Bronchial epithelial cell (primary cell): ENCODE measurements at regions not wholly inside any gene's neighbourhood (a gene's known extent, or its start where the extent isn't known, plus 50 kb on each side); places are given as distances from the start of the nearest gene placed in this dataset.
A peak's percentile ranks its signal among the peaks of the same experiment; 100 is the strongest.

Source experiments
- DNase-seq: peaks from one replicate; pipeline ENCODE4 v3.0.0-alpha.2; 2010; ENCODE audit warnings: low read depth
- FAIRE-seq: peaks from 2 replicates; lab custom pipeline; 2011; peaks lifted over from hg19 to GRCh38; lab: Jason Lieb, UNC
- H3K27me3 ChIP-seq: 2 replicates; pipeline ENCODE4 v1.5.1; 2011; ENCODE audit warnings: low read length; ENCODE audit not compliant: control insufficient read depth, insufficient read depth
- H3K36me3 ChIP-seq: 2 replicates; pipeline ENCODE4 v1.5.1; 2011; ENCODE audit warnings: low read length; ENCODE audit not compliant: control insufficient read depth, insufficient read depth
- H3K4me3 ChIP-seq: 2 replicates; pipeline ENCODE4 v1.5.1; 2011; ENCODE audit warnings: mild to moderate bottlenecking, low read depth, low read length, control low read depth
- TF ChIP-seq, protein P1 (sequence below): IDR thresholded peaks from 2 replicates; pipeline ENCODE4 v1.5.1; 2011; ENCODE audit warnings: mild to moderate bottlenecking, moderate library complexity, low read length, control low read depth, inconsistent platforms; ENCODE audit not compliant: insufficient read depth, severe bottlenecking

DNA sequence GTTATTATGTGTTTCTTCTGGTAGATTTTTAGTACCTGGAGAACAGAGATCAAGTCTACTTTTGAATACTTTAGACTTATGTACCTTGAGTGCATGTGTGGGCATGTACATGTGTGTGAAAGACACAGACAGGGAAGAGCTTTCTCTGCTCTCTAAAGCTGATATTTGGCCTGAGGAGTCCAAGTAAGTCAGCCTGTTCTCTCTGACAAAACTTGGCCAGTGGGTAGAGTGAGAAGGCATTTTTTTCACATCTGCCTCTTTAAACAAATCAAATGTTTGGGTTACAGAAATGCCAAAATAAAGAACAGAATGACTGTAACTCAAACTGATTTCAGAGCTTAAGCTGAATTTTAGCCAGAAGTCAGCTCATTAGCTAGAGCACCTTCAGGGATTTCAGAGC, 309.7 kb upstream of the DYNLRB2 start:
- peak; percentile 60 for FAIRE-seq
- no peak overlapping the region for H3K4me3 ChIP-seq
- TF ChIP-seq, protein P1, sequence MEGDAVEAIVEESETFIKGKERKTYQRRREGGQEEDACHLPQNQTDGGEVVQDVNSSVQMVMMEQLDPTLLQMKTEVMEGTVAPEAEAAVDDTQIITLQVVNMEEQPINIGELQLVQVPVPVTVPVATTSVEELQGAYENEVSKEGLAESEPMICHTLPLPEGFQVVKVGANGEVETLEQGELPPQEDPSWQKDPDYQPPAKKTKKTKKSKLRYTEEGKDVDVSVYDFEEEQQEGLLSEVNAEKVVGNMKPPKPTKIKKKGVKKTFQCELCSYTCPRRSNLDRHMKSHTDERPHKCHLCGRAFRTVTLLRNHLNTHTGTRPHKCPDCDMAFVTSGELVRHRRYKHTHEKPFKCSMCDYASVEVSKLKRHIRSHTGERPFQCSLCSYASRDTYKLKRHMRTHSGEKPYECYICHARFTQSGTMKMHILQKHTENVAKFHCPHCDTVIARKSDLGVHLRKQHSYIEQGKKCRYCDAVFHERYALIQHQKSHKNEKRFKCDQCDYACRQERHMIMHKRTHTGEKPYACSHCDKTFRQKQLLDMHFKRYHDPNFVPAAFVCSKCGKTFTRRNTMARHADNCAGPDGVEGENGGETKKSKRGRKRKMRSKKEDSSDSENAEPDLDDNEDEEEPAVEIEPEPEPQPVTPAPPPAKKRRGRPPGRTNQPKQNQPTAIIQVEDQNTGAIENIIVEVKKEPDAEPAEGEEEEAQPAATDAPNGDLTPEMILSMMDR: no peak
- peak; percentile 72 for DNase-seq
- H3K36me3 ChIP-seq: no peaks in the 10 kb centered on the region
- no peaks in the 10 kb centered on the region for H3K27me3 ChIP-seq

DNA sequence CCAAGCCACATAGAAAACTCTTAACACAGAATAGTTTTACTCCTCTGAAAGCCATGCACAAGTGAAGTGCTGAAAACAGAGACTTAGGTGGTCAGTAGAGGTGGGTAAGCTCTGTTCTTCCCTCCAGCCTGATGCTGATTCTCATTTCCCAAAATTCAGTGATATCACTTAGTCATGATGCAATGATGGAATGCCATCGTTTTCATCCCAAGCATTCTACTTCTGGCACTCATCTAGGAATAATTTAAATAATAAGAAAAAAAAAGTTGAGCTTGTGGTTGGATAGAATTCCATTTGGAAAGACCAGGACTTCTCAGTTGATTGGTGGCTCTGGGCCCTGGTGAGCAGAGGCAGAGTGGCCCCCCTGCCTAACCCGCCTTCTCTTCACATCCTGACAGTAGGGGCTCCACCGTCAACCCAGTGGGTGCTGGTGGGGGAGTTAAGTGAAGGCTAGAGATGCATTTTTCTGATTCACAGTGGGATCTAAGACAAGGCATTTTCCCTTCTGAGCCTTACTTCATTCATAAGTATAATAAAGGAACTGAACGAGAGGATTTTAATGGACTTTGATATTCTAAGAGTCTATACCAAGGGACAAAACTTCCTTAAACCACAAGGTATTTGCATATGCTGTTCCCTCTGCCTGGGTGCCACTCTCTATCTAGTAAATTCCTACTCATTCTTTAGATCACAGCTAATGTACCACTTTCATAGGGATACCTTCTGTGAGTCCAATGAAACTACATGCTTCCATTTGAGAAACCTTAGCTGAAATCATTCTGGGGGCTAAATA, 310.3 kb upstream of the DYNLRB2 start:
- FAIRE-seq (no peak), DNase-seq (no peak)
- H3K4me3 ChIP-seq: no peak overlapping the region
- H3K36me3 ChIP-seq: no peaks in the 10 kb centered on the region
- no peaks in the 10 kb centered on the region for H3K27me3 ChIP-seq
- TF ChIP-seq, protein P1: no peak

DNA sequence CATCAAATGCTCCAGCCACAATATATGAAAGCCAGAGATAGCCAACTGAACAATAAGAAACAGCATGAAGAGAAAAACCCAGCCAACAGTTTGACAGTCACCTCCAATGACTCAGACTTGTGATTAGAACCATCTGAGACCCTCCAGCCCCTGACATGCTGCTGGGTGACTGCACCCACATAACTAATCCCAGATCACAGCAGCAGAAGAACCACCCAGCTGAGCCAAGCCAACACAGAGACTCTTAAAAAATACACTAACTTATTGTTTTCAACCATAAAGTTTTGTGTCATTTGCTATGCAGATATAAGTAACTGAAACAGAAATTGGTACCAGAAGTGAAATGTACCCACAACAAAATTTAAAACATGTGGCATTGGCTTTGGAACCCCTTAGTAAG, 314.3 kb upstream of the DYNLRB2 start:
- Histone ChIP-seq H3K27me3 (no peaks in the 10 kb centered on the region), H3K4me3 (no peak overlapping the region), H3K36me3 (no peaks in the 10 kb centered on the region)
- DNase-seq: no peak
- TF ChIP-seq, protein P1: no peak
- peak; percentile 13 for FAIRE-seq

DNA sequence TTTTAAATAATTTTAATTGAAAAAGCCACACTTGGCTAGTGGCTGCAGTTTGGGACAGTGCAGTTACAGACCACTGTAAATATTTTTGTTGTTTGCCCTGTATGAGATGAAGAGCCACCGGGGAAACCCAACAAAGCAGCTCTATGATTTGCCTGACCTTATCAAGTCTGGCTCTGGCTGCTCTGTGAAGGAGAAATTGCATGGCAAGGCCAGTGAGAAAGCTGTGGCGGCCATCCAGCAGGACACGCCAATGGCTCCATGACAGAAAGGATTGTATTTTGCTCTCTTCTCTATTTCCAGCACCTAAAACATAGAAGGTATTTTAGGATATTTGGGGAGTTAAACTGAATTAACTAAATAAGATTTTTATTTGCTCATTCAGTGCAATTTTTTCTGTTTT, 330.0 kb upstream of the DYNLRB2 start:
- H3K36me3 ChIP-seq: no peaks in the 10 kb centered on the region
- H3K4me3 ChIP-seq: no peak overlapping the region
- H3K27me3 ChIP-seq: no peaks in the 10 kb centered on the region
- FAIRE-seq: no peak
- DNase-seq: no peak
- TF ChIP-seq, protein P1: no peak

DNA sequence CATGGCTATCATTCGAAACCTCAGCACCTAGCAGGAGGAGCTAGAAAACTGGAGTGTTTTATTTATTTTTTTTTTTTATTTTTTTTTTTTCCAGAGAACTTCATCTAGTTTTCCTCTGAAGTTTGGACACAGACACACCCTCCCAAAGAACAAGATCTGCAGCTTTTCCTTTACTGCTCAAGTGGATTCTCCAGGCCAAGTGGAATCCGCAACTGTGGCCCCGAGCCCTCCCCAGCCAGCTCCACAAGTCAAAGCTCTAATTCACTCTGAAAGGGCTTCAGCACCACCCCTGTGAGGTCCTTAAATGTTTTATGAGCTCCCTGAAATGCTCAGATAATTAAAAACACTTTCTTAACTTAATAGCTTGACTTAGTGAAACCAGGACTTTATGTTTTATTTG, 332.1 kb upstream of the DYNLRB2 start:
- FAIRE-seq (no peak), DNase-seq (no peak)
- Histone ChIP-seq H3K36me3 (no peaks in the 10 kb centered on the region), H3K4me3 (no peak overlapping the region), H3K27me3 (no peaks in the 10 kb centered on the region)
- TF ChIP-seq, protein P1: no peak

DNA sequence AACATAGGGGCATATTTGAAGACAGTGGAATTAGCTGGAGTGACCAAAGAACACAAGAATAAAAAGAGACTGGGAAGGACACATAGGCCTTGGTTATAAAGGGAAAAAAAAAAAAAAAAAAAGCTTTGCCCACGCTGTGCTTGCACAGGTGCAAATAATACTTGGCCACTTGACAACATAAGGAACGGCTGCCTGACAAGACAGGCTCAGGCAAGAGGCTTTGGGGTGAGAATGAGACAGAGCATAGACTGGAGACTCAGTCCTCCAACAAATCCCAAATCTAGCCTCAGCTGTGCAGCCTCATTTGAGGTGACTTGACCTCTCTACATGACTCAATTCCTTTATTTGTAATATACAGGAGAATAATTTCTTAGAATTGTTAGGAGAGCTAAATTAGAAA, 332.8 kb upstream of the DYNLRB2 start:
- H3K27me3 ChIP-seq: no peaks in the 10 kb centered on the region
- FAIRE-seq (no peak), DNase-seq (peak; percentile 87)
- H3K36me3 ChIP-seq: no peaks in the 10 kb centered on the region
- TF ChIP-seq, protein P1: no peak
- no peak overlapping the region for H3K4me3 ChIP-seq
